GM12878 (cell line): ENCODE measurements at regions not wholly inside any gene's neighbourhood (a gene's known extent, or its start where the extent isn't known, plus 50 kb on each side); places are given as distances from the start of the nearest gene placed in this dataset.

ENCODE experiments used
- CTCF ChIP-seq, 3 experiments: IDR thresholded peaks in 2 of 3; conservative IDR thresholded peaks in 1 of 3; 2 replicates each; pipeline ENCODE4 v1.5.1; 2011; ENCODE audit warnings: low read depth in 3 of 3, low read length in 3 of 3, mild to moderate bottlenecking in 3 of 3, control low read depth in 2 of 3, moderate library complexity in 2 of 3, inconsistent platforms in 1 of 3, mixed read lengths in 1 of 3; ENCODE audit not compliant: control insufficient read depth in 2 of 3, insufficient read depth in 1 of 3; ENCODE audit errors: extremely low read depth in 1 of 3
- FOS ChIP-seq: IDR thresholded peaks from 3 replicates; pipeline ENCODE4 v1.6.1; 2011; ENCODE audit warnings: borderline replicate concordance; ENCODE audit not compliant: insufficient read length; ENCODE audit errors: extremely low read depth
- JUNB ChIP-seq: IDR thresholded peaks from 2 replicates; pipeline ENCODE4 v1.6.1; 2016; ENCODE audit warnings: antibody characterized with exemption, mild to moderate bottlenecking
- MYC ChIP-seq: IDR thresholded peaks from 2 replicates; pipeline ENCODE4 v1.6.1; 2011; ENCODE audit warnings: mild to moderate bottlenecking, low read length, moderate library complexity, inconsistent platforms; ENCODE audit not compliant: insufficient read depth, insufficient replicate concordance, insufficient read length, severe bottlenecking
- RAD21 ChIP-seq: IDR thresholded peaks from 2 replicates; pipeline ENCODE4 v1.6.1; 2011; ENCODE audit warnings: mild to moderate bottlenecking, low read depth, low read length, moderate library complexity; ENCODE audit not compliant: insufficient read depth
- RCOR1 ChIP-seq: conservative IDR thresholded peaks from 2 replicates; pipeline ENCODE4 v1.6.1; 2012; ENCODE audit warnings: low read depth, low read length, improper control_type of control experiment
- SRF ChIP-seq, 2 experiments: IDR thresholded peaks; 2 replicates each; pipeline ENCODE4 v1.6.1; 2011; ENCODE audit warnings: low read depth in 2 of 2, low read length in 2 of 2, mild to moderate bottlenecking in 1 of 2, moderate library complexity in 1 of 2
- TAF1 ChIP-seq: IDR thresholded peaks from 2 replicates; pipeline ENCODE4 v1.6.1; 2011; ENCODE audit warnings: mild to moderate bottlenecking, low read depth, low read length, borderline replicate concordance
- ZNF687 ChIP-seq: fragments of 450-650 bp; IDR thresholded peaks from 2 replicates; pipeline ENCODE4 v1.6.1; 2017; ENCODE audit warnings: mild to moderate bottlenecking, moderate library complexity

GRCh38 chr11:115608976-115609375 is 104.8 kb upstream of the CADM1 start:
- TF ChIP-seq MYC (no peak), SRF (IDR thresholded peaks at IDR 0.05; ENCODE audit: low read depth in 2 of 2, low read length in 2 of 2) (no peak), FOS (no peak), TAF1 (no peak), JUNB (no peak), RAD21 (no peak), ZNF687 (no peak), RCOR1 (no peak), CTCF (IDR thresholded peaks at IDR 0.05 in 2 of 3, conservative IDR thresholded peaks at IDR 0.05 in 1 of 3; ENCODE audit: control insufficient read depth in 2 of 3, extremely low read depth in 1 of 3, insufficient read depth in 1 of 3, low read depth in 3 of 3, low read length in 3 of 3) (no peak)
